ENCODE measurements at regions not wholly inside any gene's neighbourhood (a gene's known extent, or its start where the extent isn't known, plus 50 kb on each side); places are given as distances from the start of the nearest gene placed in this dataset.

- no TSS peak for BruUV-seq (replicated peaks)
- Histone ChIP-seq H3K27ac (ENCODE audit: low read depth, low read length, poor library complexity, severe bottlenecking) (no peak overlapping the region), H3K4me1 (ENCODE audit: insufficient read depth, low read length, poor library complexity, severe bottlenecking) (no peaks in the 10 kb centered on the region), H3K4me3 (ENCODE audit: low read depth, low read length, poor library complexity, severe bottlenecking) (no peak overlapping the region), H3K27me3 (replicated peaks; ENCODE audit: insufficient read depth, low read depth, low read length, poor library complexity) (no peaks in the 10 kb centered on the region), H3K9me3 (ENCODE audit: low read depth, low read length, poor library complexity, severe bottlenecking) (peaks cover 7% of the 10 kb centered on the region), H3K36me3 (ENCODE audit: insufficient read depth, low read length, poor library complexity, severe bottlenecking) (no peaks in the 10 kb centered on the region)
- no peak for TF ChIP-seq CTCF (conservative IDR thresholded peaks at IDR 0.05; ENCODE audit: low read depth, low read length)
- no peak for TF ChIP-seq EZH2 (IDR thresholded peaks at IDR 0.05; ENCODE audit: borderline replicate concordance, low read depth, low read length, poor library complexity, severe bottlenecking)
- ChIA-PET CTCF (no interaction called here), POLR2A (ENCODE audit: low non-redundant PET) (no interaction called here)
- intact Hi-C loops (cut with micrococcal nuclease; ENCODE audit: unreplicated experiment), result no loop called here
- no peak for DNase-seq (ENCODE audit: low spot score)
Measured at GRCh38 chr3:1533763-1534162, 440.9 kb downstream of the CNTN6 start.

- ChIA-PET POLR2A (ENCODE audit: low non-redundant PET) (no interaction called here), CTCF (no interaction called here)
- Histone ChIP-seq H3K36me3 (ENCODE audit: insufficient read depth, low read length, poor library complexity, severe bottlenecking) (no peaks in the 10 kb centered on the region), H3K4me3 (ENCODE audit: low read depth, low read length, poor library complexity, severe bottlenecking) (no peak overlapping the region), H3K4me1 (ENCODE audit: insufficient read depth, low read length, poor library complexity, severe bottlenecking) (no peaks in the 10 kb centered on the region), H3K27me3 (replicated peaks; ENCODE audit: insufficient read depth, low read depth, low read length, poor library complexity) (no peaks in the 10 kb centered on the region), H3K9me3 (ENCODE audit: low read depth, low read length, poor library complexity, severe bottlenecking) (peaks cover 10% of the 10 kb centered on the region), H3K27ac (ENCODE audit: low read depth, low read length, poor library complexity, severe bottlenecking) (no peak overlapping the region)
- TF ChIP-seq CTCF (conservative IDR thresholded peaks at IDR 0.05; ENCODE audit: low read depth, low read length) (no peak), EZH2 (IDR thresholded peaks at IDR 0.05; ENCODE audit: borderline replicate concordance, low read depth, low read length, poor library complexity, severe bottlenecking) (no peak)
- DNase-seq (ENCODE audit: low spot score), result no peak
- intact Hi-C loops (cut with micrococcal nuclease; ENCODE audit: unreplicated experiment), result no loop called here
- BruUV-seq (replicated peaks), result no TSS peak
Measured at GRCh38 chr3:1534252-1534651, 441.4 kb downstream of the CNTN6 start.

- Histone ChIP-seq H3K36me3 (ENCODE audit: insufficient read depth, low read length, poor library complexity, severe bottlenecking) (no peaks in the 10 kb centered on the region), H3K9me3 (ENCODE audit: low read depth, low read length, poor library complexity, severe bottlenecking) (peaks cover 10% of the 10 kb centered on the region), H3K4me1 (ENCODE audit: insufficient read depth, low read length, poor library complexity, severe bottlenecking) (no peaks in the 10 kb centered on the region), H3K4me3 (ENCODE audit: low read depth, low read length, poor library complexity, severe bottlenecking) (no peak overlapping the region), H3K27ac (ENCODE audit: low read depth, low read length, poor library complexity, severe bottlenecking) (no peak overlapping the region), H3K27me3 (replicated peaks; ENCODE audit: insufficient read depth, low read depth, low read length, poor library complexity) (no peaks in the 10 kb centered on the region)
- intact Hi-C loops (cut with micrococcal nuclease; ENCODE audit: unreplicated experiment), result no loop called here
- ChIA-PET CTCF (no interaction called here), POLR2A (ENCODE audit: low non-redundant PET) (no interaction called here)
- no TSS peak for BruUV-seq (replicated peaks)
- no peak for TF ChIP-seq EZH2 (IDR thresholded peaks at IDR 0.05; ENCODE audit: borderline replicate concordance, low read depth, low read length, poor library complexity, severe bottlenecking)
- TF ChIP-seq CTCF (conservative IDR thresholded peaks at IDR 0.05; ENCODE audit: low read depth, low read length), result no peak
- DNase-seq (ENCODE audit: low spot score), result peak; percentile 26
Measured at GRCh38 chr3:1535361-1535760, 442.5 kb downstream of the CNTN6 start.

All from A673 (cell line).